ENCODE measurements at regions not wholly inside any gene's neighbourhood (a gene's known extent, or its start where the extent isn't known, plus 50 kb on each side); places are given as distances from the start of the nearest gene placed in this dataset.

- no peak overlapping the region for H3K4me3 ChIP-seq (replicated peaks in 1 of 3; ENCODE audit: low read depth in 2 of 3, low read length in 3 of 3)
- no peak overlapping the region for H2AFZ ChIP-seq (ENCODE audit: insufficient read depth, low read depth, low read length, poor library complexity, severe bottlenecking)
- no peak overlapping the region for H3K9ac ChIP-seq (ENCODE audit: insufficient read depth, low read length, poor library complexity, severe bottlenecking)
- intact Hi-C loops (cut with micrococcal nuclease): no loop called here
- Mint-ChIP-seq H3K36me3 (no peaks in the 10 kb centered on the region), H3K27me3 (ENCODE audit: low read depth in 3 of 3) (peaks cover 10 to 14% (median 11%) of the 10 kb centered on the region in 3 donors), H3K4me1 (peaks cover 6% of the 10 kb centered on the region), H3K27ac (no peak overlapping the region), H3K4me3 (no peak overlapping the region), H3K9me3 (peaks cover 0 to 4% (median 1%) of the 10 kb centered on the region in 7 donors)
- H3K27me3 ChIP-seq (ENCODE audit: control insufficient read depth in 2 of 2, insufficient read depth in 2 of 2, low read length in 2 of 2): no peaks in the 10 kb centered on the region
- WGBS (ENCODE audit: insufficient coverage): no CpG with 5 or more reads among the region's 3 CpGs
- H3K36me3 ChIP-seq (replicated peaks in 1 of 2; ENCODE audit: control insufficient read depth in 1 of 2, insufficient read depth in 2 of 2, low read length in 2 of 2): no peaks in the 10 kb centered on the region
- H4K20me1 ChIP-seq (ENCODE audit: insufficient read depth, low read length): no peaks in the 10 kb centered on the region
- DNase-seq: no peak
- peaks cover 0 to 4% of the 10 kb centered on the region in 2 donors for H3K4me1 ChIP-seq (ENCODE audit: control insufficient read depth in 1 of 2, insufficient read depth in 2 of 2, low read length in 2 of 2)
- H3K79me2 ChIP-seq (ENCODE audit: insufficient read depth, low read length): no peaks in the 10 kb centered on the region
- TF ChIP-seq CTCF (IDR thresholded peaks at IDR 0.05): no peak
- H3K27ac ChIP-seq (ENCODE audit: low read depth in 1 of 2, low read length in 2 of 2): no peak overlapping the region
- no peak overlapping the region for H3K4me2 ChIP-seq (replicated peaks; ENCODE audit: extremely low read depth, low read length, poor library complexity, severe bottlenecking)
- H3K9me3 ChIP-seq (replicated peaks in 1 of 2; ENCODE audit: control insufficient read depth in 1 of 2, insufficient read depth in 1 of 2, low read length in 2 of 2): no peaks in the 10 kb centered on the region
Measured at GRCh38 chr9:89943728-89944127, 338.9 kb downstream of the GADD45G start.

- H3K27me3 Mint-ChIP-seq (ENCODE audit: low read depth in 3 of 3): peaks cover 9 to 11% (median 10%) of the 10 kb centered on the region in 3 donors
- H3K4me1 Mint-ChIP-seq: peaks cover 6% of the 10 kb centered on the region
- H3K79me2 ChIP-seq (ENCODE audit: insufficient read depth, low read length): no peaks in the 10 kb centered on the region
- H2AFZ ChIP-seq (ENCODE audit: insufficient read depth, low read depth, low read length, poor library complexity, severe bottlenecking): no peak overlapping the region
- no peak overlapping the region for H3K9ac ChIP-seq (ENCODE audit: insufficient read depth, low read length, poor library complexity, severe bottlenecking)
- H3K9me3 Mint-ChIP-seq: peaks cover 0 to 4% (median 2%) of the 10 kb centered on the region in 7 donors
- H3K4me3 Mint-ChIP-seq: no peak overlapping the region
- DNase-seq: no peak
- no peak overlapping the region for H3K4me2 ChIP-seq (replicated peaks; ENCODE audit: extremely low read depth, low read length, poor library complexity, severe bottlenecking)
- H3K36me3 Mint-ChIP-seq: no peaks in the 10 kb centered on the region
- H4K20me1 ChIP-seq (ENCODE audit: insufficient read depth, low read length): no peaks in the 10 kb centered on the region
- H3K4me3 ChIP-seq (replicated peaks in 1 of 3; ENCODE audit: low read depth in 2 of 3, low read length in 3 of 3): no peak overlapping the region
- WGBS (ENCODE audit: insufficient coverage): 87% methylated on average over 4 of the region's 4 CpGs
- H3K36me3 ChIP-seq (replicated peaks in 1 of 2; ENCODE audit: control insufficient read depth in 1 of 2, insufficient read depth in 2 of 2, low read length in 2 of 2): no peaks in the 10 kb centered on the region
- H3K9me3 ChIP-seq (replicated peaks in 1 of 2; ENCODE audit: control insufficient read depth in 1 of 2, insufficient read depth in 1 of 2, low read length in 2 of 2): no peaks in the 10 kb centered on the region
- no peaks in the 10 kb centered on the region for H3K27me3 ChIP-seq (ENCODE audit: control insufficient read depth in 2 of 2, insufficient read depth in 2 of 2, low read length in 2 of 2)
- H3K4me1 ChIP-seq (ENCODE audit: control insufficient read depth in 1 of 2, insufficient read depth in 2 of 2, low read length in 2 of 2): peaks cover 0 to 4% of the 10 kb centered on the region in 2 donors
- no peak overlapping the region for H3K27ac Mint-ChIP-seq
- no peak overlapping the region for H3K27ac ChIP-seq (ENCODE audit: low read depth in 1 of 2, low read length in 2 of 2)
- intact Hi-C loops (cut with micrococcal nuclease): no loop called here
- TF ChIP-seq CTCF (IDR thresholded peaks at IDR 0.05): peak; percentile 19
Measured at GRCh38 chr9:89945133-89945532, 340.3 kb downstream of the GADD45G start.
